SK-N-SH treated with all-trans-retinoic acid at 6 μM for 48 hours (cell line): ENCODE measurements at regions not wholly inside any gene's neighbourhood (a gene's known extent, or its start where the extent isn't known, plus 50 kb on each side); places are given as distances from the start of the nearest gene placed in this dataset.

Experiments
- ATAC-seq: fragments of 200-7000 bp; cut with Tn5 transposase; 3 replicates; pipeline ENCODE4 v1.9.1; 2020; ENCODE audit warnings: mild to moderate bottlenecking, moderate library complexity
- ARNTL ChIP-seq: fragments of 450-650 bp; formaldehyde crosslinking; IDR thresholded peaks from 2 replicates; pipeline ENCODE4 v1.5.0; 2020; ENCODE audit warnings: low read depth, mild to moderate bottlenecking, moderate library complexity, borderline replicate concordance
- BACH2 ChIP-seq: fragments of 250-450 bp; sonication (Bioruptor Pico); IDR thresholded peaks from 2 replicates; pipeline ENCODE4 v1.9.0; 2021; ENCODE audit warnings: mild to moderate bottlenecking, borderline replicate concordance
- CREB5 ChIP-seq: fragments of 250-450 bp; sonication (Bioruptor Pico); IDR thresholded peaks from 2 replicates; pipeline ENCODE4 v1.5.1; 2020; ENCODE audit warnings: low read depth, mild to moderate bottlenecking, moderate library complexity
- CSDC2 ChIP-seq: fragments of 250-450 bp; sonication (Bioruptor Pico); IDR thresholded peaks from 2 replicates; pipeline ENCODE4 v1.5.0; 2020; ENCODE audit warnings: mild to moderate bottlenecking, moderate library complexity
- GLIS3 ChIP-seq: fragments of 250-450 bp; sonication (Bioruptor Pico); IDR thresholded peaks from 2 replicates; pipeline ENCODE4 v1.5.0; 2020; ENCODE audit warnings: mild to moderate bottlenecking, moderate library complexity
- ISL1 ChIP-seq: fragments of 250-450 bp; sonication (Bioruptor Pico); IDR thresholded peaks from 2 replicates; pipeline ENCODE4 v2.1.2; 2022; ENCODE audit warnings: mild to moderate bottlenecking, moderate library complexity
- OSR1 ChIP-seq: fragments of 250-450 bp; sonication (Bioruptor Pico); IDR thresholded peaks from 2 replicates; pipeline ENCODE4 v1.8.0; 2022; ENCODE audit warnings: moderate library complexity, mild to moderate bottlenecking, inconsistent platforms
- PATZ1 ChIP-seq: fragments of 250-450 bp; sonication (Bioruptor Pico); IDR thresholded peaks from 2 replicates; pipeline ENCODE4 v1.8.0; 2020; ENCODE audit warnings: mild to moderate bottlenecking, moderate library complexity, borderline replicate concordance
- PPARA ChIP-seq: fragments of 250-450 bp; sonication (Bioruptor Pico); IDR thresholded peaks from 2 replicates; pipeline ENCODE4 v1.5.0; 2020; ENCODE audit warnings: mild to moderate bottlenecking, borderline replicate concordance
- RARB ChIP-seq: fragments of 250-450 bp; sonication (Bioruptor Pico); IDR thresholded peaks from 2 replicates; pipeline ENCODE4 v1.8.0; 2021; ENCODE audit warnings: mild to moderate bottlenecking, moderate library complexity
- SNAI2 ChIP-seq: fragments of 250-450 bp; sonication (Bioruptor Pico); IDR thresholded peaks from 2 replicates; pipeline ENCODE4 v1.5.0; 2020; ENCODE audit warnings: mild to moderate bottlenecking, moderate library complexity
- TCF4 ChIP-seq: fragments of 250-450 bp; sonication (Bioruptor Pico); IDR thresholded peaks from 2 replicates; pipeline ENCODE4 v1.8.0; 2021; ENCODE audit warnings: mild to moderate bottlenecking, moderate library complexity, borderline replicate concordance
- ZC3H10 ChIP-seq: fragments of 250-450 bp; sonication (Bioruptor Pico); IDR thresholded peaks from 2 replicates; pipeline ENCODE4 v1.5.1; 2021; ENCODE audit warnings: mild to moderate bottlenecking, moderate library complexity
- ZFP3 ChIP-seq: fragments of 250-450 bp; sonication (Bioruptor Pico); IDR thresholded peaks from 2 replicates; pipeline ENCODE4 v1.5.0; 2020; ENCODE audit warnings: mild to moderate bottlenecking, moderate library complexity
- ZFP30 ChIP-seq: fragments of 450-650 bp; formaldehyde crosslinking; IDR thresholded peaks from 2 replicates; pipeline ENCODE4 v1.5.0; 2022; ENCODE audit warnings: mild to moderate bottlenecking, moderate library complexity
- ZNF565 ChIP-seq: fragments of 450-650 bp; formaldehyde crosslinking; conservative IDR thresholded peaks from 2 replicates; pipeline ENCODE4 v1.5.0; 2020; ENCODE audit warnings: low read depth, mild to moderate bottlenecking, moderate library complexity
- ZNF70 ChIP-seq: fragments of 450-650 bp; formaldehyde crosslinking; IDR thresholded peaks from 2 replicates; pipeline ENCODE4 v1.5.0; 2020; ENCODE audit warnings: mild to moderate bottlenecking, moderate library complexity
- ZNF8 ChIP-seq: fragments of 450-650 bp; formaldehyde crosslinking; IDR thresholded peaks from 2 replicates; pipeline ENCODE4 v1.5.0; 2020; ENCODE audit warnings: mild to moderate bottlenecking, moderate library complexity
- TF ChIP-seq, protein P1 (sequence below): fragments of 250-450 bp; sonication (Bioruptor Pico); IDR thresholded peaks from 2 replicates; pipeline ENCODE4 v1.5.0; 2020; ENCODE audit warnings: mild to moderate bottlenecking, moderate library complexity
- TF ChIP-seq, protein P2 (sequence below): fragments of 250-450 bp; sonication (Bioruptor Pico); IDR thresholded peaks from 2 replicates; pipeline ENCODE4 v1.8.0; 2021; ENCODE audit warnings: low read depth, mild to moderate bottlenecking, moderate library complexity, borderline replicate concordance

GRCh38 chr4:63308697-63309096 is 1100.6 kb downstream of the TECRL start (continued):
- TF ChIP-seq, protein P1, sequence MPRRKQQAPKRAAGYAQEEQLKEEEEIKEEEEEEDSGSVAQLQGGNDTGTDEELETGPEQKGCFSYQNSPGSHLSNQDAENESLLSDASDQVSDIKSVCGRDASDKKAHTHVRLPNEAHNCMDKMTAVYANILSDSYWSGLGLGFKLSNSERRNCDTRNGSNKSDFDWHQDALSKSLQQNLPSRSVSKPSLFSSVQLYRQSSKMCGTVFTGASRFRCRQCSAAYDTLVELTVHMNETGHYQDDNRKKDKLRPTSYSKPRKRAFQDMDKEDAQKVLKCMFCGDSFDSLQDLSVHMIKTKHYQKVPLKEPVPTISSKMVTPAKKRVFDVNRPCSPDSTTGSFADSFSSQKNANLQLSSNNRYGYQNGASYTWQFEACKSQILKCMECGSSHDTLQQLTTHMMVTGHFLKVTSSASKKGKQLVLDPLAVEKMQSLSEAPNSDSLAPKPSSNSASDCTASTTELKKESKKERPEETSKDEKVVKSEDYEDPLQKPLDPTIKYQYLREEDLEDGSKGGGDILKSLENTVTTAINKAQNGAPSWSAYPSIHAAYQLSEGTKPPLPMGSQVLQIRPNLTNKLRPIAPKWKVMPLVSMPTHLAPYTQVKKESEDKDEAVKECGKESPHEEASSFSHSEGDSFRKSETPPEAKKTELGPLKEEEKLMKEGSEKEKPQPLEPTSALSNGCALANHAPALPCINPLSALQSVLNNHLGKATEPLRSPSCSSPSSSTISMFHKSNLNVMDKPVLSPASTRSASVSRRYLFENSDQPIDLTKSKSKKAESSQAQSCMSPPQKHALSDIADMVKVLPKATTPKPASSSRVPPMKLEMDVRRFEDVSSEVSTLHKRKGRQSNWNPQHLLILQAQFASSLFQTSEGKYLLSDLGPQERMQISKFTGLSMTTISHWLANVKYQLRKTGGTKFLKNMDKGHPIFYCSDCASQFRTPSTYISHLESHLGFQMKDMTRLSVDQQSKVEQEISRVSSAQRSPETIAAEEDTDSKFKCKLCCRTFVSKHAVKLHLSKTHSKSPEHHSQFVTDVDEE (CRISPR knock-in tag), result no peak

DNA sequence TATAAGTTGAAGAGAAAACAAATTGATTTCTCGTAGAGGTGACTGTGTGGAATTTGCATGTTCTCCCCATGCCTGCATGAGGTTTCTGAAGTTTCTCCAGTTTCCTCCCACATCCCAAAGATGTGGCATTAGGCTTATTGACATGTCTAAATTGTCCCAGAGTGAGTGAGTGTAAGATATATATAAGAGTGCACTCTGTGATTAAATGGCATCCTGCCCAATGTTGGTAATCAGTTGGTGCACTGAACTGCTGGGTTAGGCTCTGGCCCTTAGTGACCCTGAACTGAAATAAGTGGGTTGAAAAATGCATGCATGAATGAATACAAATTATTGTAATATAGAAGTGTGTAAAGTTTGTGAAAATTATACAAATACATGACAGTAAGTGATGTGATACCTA is 1106.5 kb downstream of the TECRL start:
- TF ChIP-seq ARNTL (CRISPR knock-in tag) (no peak), CSDC2 (CRISPR knock-in tag) (no peak)
- TF ChIP-seq, protein P1 (CRISPR knock-in tag), result no peak
- no peak for ATAC-seq

GRCh38 chr4:63302078-63302477 is 1107.2 kb downstream of the TECRL start:
- TF ChIP-seq PPARA (CRISPR knock-in tag) (no peak), ZC3H10 (CRISPR knock-in tag) (no peak), OSR1 (CRISPR knock-in tag) (no peak), GLIS3 (no peak), RARB (CRISPR knock-in tag) (no peak), BACH2 (CRISPR knock-in tag) (no peak), ISL1 (CRISPR knock-in tag) (no peak), CREB5 (CRISPR knock-in tag) (no peak), ZFP30 (CRISPR knock-in tag) (no peak), TCF4 (CRISPR knock-in tag) (no peak), PATZ1 (CRISPR knock-in tag) (no peak)
- TF ChIP-seq, protein P2, sequence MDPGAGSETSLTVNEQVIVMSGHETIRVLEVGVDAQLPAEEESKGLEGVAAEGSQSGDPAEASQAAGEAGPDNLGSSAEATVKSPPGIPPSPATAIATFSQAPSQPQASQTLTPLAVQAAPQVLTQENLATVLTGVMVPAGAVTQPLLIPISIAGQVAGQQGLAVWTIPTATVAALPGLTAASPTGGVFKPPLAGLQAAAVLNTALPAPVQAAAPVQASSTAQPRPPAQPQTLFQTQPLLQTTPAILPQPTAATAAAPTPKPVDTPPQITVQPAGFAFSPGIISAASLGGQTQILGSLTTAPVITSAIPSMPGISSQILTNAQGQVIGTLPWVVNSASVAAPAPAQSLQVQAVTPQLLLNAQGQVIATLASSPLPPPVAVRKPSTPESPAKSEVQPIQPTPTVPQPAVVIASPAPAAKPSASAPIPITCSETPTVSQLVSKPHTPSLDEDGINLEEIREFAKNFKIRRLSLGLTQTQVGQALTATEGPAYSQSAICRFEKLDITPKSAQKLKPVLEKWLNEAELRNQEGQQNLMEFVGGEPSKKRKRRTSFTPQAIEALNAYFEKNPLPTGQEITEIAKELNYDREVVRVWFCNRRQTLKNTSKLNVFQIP (CRISPR knock-in tag), result no peak

DNA sequence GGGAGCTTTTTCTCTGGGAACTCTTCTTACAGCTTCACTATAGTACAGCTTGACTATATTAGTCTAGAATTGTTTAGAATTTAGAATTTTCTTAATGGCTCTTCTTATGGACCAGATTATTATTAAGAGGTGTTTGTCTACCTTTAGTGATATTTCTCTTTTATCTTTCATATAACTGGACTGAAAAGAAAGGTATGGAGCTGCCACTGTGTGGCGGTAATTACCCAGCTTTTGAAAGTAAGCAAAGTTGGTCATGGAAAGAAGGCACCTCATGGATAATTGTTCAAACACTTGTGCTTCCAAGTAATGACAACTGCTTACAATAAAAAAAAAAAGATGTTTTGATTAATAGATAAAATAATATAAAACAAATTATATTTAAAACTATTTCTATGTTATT is 1112.5 kb downstream of the TECRL start:
- no peak for ATAC-seq
- TF ChIP-seq CREB5 (CRISPR knock-in tag) (no peak), OSR1 (CRISPR knock-in tag) (no peak), ZNF8 (CRISPR knock-in tag) (no peak), RARB (CRISPR knock-in tag) (no peak), TCF4 (CRISPR knock-in tag) (no peak), ZFP3 (no peak), ISL1 (CRISPR knock-in tag) (no peak), ZNF565 (CRISPR knock-in tag) (no peak), PPARA (CRISPR knock-in tag) (no peak), CSDC2 (CRISPR knock-in tag) (no peak), ARNTL (CRISPR knock-in tag) (no peak), GLIS3 (no peak), ZNF70 (CRISPR knock-in tag) (no peak), SNAI2 (no peak)
- TF ChIP-seq, protein P2 (CRISPR knock-in tag), result no peak

More at GRCh38 chr4:63302078-63302477, 1107.2 kb downstream of the TECRL start:
- ATAC-seq, result no peak
